Fibroblast of skin of right biceps (primary cell): ENCODE measurements at regions not wholly inside any gene's neighbourhood (a gene's known extent, or its start where the extent isn't known, plus 50 kb on each side); places are given as distances from the start of the nearest gene placed in this dataset.

Source experiments
- DNase-seq: peaks from one replicate; pipeline ENCODE4 v3.0.0-alpha.2; 2013

DNA sequence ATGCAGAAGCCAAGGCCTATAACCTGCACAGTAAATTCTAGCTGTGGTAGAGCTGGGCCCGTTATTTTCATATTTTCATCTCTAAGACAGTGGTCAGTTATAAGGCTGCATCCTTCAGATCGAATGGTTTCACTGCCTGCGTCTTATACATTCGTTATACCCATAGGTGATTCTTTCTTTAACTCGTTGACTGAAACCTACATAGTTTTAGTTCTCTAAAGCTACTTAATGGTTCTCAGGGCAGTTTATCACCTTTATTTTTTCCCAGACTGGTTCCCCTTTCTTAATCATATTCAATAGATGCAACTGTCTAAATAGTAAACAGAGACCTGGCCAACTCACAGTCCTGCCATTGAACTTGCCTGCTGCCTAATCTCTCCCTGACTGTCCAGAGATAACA lies 615.3 kb upstream of the SLITRK1 start:
- no peak for DNase-seq

DNA sequence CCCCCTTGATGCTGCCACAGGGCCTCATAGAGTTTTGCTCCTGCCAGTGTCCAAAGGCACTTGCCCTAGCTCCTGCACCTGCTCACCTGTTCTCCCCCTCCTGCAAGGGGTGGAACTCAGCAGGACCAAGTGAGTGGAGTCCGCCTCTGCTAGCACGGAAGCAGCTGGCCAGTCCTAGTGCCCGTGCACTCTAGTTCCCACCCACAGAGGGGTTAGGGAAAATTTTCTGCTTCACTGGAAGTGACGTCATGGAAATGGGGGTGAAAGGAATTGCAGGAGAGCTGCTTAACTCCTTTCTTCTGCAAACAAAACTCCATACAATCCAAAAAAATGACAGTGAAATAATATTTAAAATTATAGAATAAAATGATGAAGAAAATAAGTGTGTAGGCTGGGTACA lies 609.7 kb upstream of the SLITRK1 start:
- no peak for DNase-seq

DNA sequence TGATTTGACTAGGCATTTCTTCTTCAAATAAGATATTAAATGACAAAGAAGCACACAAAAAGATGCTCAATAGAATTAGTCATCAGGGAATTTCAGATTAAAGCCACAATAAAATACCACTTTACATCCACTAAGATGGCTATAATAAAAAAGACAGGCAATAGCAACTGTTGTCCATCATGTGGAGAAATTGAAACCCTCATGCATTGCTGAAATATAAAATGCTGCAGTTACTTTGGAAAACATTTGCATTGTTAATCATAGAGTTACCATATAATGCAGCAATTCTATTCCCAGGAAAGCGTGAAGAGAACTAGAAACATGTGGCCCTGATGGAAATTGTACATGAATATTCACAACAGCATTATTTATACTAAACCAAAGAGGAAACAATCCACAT lies 605.5 kb upstream of the SLITRK1 start:
- DNase-seq, result no peak

DNA sequence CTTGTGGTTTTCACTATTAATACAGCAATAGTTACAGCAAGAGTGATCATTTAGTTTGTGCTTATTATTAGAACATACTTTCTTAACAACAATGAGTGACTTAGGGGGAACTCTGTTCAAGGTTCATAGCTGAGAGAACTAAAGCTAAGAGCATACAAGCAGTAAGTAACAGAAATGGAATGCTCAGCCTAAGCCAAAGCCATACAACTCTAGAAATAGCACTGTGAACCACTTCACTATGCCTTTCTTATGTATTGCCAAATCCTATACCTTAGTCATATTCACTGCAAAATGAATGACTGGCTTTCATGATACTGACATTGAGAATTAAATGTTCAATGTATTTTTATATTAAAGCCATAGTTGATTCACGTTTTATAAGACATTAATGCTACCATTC lies 599.7 kb upstream of the SLITRK1 start:
- peak; percentile 86 for DNase-seq

DNA sequence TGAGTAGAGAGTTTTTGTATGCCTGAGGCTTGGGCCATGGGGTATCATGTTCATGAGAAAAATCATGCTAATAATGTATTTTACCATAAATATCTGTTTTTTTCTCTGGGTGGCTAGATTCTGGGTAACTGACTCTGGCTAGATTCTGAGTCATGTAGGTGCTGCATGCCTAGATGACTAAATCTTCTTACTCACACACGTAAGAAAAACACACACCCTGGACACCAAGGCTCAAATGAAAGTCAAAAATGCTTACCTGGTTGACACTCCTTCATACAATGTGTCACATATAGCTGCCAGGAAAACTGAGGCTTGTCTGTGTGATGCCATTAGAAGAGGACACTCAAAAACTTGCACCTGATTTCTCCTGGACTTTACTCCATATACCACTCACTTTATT lies 597.4 kb upstream of the SLITRK1 start:
- peak; percentile 44 for DNase-seq

DNA sequence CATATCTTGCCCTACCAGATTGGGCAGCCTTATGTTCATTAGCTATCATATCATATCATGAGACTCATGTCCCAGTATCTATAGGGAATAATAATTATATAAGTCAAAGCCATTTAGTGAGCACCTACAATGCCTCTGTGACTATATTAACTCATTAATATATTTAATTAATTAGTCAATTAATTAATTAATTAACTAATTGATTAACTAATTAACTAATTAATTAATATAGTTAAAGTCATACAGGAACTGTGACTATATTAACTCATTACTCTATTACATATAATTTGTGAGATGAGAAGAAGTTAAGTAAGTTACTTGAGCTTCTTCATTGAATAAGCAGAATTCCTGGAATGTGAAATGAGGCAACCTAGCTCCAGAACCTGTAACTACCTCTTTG lies 588.3 kb upstream of the SLITRK1 start:
- peak; percentile 6 for DNase-seq

DNA sequence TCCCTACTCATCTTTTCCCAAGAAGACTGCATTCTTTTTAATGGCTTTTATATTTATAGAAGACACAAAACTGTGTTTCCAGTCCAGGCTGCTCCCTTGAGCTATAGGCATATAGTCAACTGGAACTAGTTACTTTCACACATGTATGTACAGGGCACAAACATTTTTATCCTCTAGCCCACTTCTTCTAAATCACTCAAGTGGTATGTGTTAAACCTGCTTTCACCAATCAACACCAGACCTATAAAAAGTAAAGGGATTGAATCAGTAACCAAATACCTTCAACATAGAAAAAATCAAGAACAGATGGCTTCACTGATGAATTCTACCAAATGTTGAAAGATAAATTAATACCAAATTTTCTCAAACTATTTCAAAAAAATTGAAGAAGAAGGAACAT lies 584.2 kb upstream of the SLITRK1 start:
- peak; percentile 22 for DNase-seq

DNA sequence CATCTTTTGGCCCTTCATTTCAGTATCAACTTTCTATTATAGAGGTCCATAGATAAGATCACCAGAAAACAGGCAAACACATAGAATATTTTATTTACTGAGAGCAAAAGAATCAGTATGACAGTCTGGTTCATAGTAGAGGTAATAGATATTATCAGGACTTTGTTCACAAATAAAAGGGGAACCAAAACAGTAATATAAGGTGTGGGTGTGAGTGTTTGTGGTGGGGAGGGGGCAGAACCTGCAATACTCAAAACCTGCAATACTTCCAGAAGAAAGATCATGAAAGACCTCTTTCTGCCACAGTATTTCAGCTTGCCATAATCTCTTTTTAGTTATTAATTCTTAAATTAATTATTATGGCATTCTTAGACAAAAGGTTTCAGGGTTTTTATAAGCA lies 578.7 kb upstream of the SLITRK1 start:
- DNase-seq, result no peak

DNA sequence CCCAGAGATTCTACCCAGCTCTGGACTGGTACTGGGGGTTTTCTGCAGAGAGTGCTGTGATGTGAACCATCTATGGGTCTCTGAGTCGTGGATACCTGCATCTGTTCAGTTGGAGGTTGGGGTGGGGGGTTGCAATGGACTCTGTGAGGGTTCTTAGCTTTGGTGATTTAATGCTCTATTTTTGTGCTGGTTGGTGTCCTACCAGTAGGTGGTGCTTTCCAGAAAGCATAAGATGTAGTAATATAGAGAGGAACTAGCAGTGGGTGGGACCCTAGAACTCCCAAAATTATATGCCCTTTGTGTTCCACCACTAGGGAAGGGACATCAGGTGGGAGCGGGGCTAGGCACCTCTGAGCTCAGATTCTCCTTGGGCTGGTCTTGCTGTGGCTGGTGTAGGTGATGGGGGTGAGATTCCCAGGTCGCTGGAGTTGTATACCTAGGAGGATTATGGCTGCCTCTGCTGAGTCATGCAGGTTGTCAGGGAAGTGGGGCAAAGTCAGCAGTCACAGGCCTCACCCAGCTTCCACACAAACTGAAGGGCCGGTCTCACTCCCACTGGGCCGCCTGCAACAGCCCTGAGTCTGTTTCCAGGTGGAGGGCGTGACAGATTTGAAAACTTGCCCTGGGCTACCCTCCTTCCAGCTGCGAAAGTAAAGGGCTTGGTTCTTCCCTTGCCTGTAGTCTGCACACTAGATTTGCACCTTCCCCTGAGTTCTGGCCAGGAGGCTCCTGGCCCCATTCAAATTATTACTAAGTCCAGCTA lies 573.0 kb upstream of the SLITRK1 start:
- DNase-seq, result no peak

DNA sequence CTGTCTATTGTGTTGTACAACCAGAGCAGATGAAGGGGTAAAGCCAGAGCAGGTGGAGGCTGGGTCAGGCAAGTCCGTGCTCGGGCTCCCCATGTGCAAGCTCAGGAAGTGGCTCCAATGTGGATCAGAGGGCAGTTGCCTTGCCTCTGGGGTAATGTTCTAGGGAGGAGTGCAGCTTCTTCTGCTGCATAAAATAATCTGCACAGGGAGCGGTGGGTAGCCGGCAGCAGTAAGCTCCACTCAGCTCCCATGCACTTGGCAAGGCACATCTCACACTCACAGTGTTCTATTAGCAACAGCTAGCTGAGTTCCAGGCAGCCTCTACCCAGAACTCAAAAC lies 565.3 kb upstream of the SLITRK1 start:
- no peak for DNase-seq

DNA sequence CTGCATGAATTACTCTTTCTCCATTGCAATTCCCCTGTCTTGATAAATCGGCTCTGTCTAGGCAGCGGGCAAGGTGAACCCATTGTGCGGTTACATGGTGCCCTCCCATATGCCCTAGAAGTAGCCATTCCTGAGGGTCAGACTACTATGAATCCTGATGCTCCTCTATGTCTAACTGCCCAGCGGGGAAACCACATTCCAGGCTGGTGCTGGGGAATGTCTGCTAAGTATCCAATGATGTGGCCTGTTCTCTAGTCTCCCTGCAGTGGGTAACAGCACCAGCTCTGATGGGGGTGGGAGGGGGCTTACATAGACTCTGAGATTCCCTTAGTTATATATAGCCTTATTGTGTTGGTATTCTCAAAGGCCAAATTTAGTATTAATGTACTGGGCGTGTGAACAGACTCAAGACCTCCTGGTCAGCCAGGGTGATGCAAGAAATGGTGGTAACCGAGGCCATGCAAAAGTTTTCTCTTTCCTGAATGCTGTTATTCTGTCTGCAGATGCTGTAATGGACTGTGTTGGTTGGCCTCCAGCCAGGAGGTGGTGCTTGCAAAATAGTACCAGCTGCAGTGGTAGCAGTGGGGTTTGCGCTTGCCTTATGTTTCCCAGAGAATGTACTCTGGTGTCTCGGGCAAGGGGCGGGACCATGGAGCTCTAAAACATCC lies 564.8 kb upstream of the SLITRK1 start:
- DNase-seq, result peak; percentile 75

DNA sequence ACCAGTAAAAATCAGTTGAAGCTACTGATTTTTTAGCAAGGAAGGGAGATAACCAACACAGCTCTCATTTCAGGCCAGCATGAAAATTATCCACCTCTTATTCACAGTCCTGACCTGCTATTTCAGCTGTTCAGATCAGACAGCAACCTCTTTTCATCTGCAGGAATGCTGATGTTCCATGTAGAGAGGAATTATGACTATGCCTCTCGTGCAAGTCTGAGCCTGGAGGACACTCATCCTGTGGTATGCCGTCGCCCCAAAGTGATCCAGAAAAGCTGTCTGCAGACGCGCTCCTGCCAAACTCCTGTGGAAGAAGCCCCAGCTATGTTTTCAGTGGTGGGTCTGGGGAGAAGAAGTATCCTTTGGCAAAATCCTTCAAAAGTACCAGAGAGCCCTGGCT lies 563.5 kb upstream of the SLITRK1 start:
- DNase-seq, result peak; percentile 87

DNA sequence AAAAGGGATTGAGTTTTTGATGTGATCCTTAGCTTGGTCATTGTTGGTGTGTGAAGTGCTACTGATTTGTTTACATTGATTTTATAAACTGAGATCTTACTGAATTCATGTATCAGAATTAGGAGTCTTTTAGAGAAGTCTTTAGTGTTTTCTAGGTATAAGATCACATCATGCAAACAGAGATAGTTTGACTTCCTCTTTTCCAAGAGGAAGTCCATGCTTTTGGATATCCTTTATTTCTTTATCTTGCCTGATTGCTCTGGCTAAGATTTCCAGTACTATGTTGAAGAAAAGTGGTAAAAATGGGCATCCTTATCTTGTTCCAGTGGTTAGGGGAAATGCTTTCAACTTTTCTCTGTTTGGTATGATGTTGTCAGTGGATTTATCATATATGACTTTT lies 561.2 kb upstream of the SLITRK1 start:
- no peak for DNase-seq

DNA sequence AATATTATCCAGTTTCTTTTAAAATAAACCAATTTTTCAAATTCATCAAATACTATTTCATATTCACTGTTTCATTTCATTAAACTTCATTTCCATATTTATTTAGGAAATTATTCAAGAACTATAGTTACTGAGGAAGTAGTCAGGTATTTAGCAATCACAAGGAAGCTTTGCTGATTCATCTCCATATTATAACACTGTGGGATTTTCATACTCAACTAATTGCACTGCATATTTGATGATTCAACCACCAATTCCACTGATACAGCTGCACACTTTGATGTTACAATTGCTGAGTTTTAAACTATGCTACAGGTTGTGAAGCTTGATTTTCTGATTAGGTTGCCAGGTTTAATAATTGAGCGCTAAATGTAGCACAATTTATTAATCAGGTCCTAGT lies 556.8 kb upstream of the SLITRK1 start:
- DNase-seq, result peak; percentile 79

DNA sequence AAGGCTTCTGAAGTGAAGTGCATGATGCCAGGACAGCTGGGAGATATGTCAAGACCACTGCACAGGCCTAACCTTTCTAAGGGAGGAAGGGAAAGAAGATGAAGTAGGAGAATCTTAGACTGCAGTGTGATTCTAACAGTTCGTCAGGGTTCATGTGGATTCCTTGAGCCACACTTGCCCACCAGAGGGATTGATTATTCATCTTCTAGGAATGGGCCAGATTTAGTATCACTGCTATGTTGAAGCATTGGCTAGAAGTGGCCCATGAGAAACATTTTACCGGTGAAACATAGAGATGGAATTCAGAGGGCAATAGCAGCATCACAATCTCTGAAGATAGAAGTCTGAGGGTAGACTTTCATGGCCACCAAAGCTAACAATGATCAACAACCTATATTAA lies 550.8 kb upstream of the SLITRK1 start:
- peak; percentile 95 for DNase-seq

DNA sequence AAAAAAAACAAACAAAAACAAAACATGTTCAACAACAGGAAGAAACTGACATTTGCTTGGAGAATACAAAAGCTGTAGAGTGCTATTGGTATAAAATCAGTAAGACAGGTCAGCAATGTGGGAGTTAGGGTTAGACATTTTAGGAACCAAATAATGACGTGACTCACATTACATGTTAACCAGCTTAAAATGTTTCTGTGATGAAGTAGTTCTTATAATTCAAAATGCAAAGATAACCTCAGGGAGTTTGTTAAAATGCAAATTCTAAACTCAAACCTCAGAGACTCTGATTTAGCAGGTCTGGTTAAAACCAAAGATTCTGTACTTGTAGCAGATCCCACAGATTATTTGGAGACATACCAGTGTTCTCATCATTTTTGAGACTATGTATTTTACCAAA lies 549.4 kb upstream of the SLITRK1 start:
- peak; percentile 77 for DNase-seq

DNA sequence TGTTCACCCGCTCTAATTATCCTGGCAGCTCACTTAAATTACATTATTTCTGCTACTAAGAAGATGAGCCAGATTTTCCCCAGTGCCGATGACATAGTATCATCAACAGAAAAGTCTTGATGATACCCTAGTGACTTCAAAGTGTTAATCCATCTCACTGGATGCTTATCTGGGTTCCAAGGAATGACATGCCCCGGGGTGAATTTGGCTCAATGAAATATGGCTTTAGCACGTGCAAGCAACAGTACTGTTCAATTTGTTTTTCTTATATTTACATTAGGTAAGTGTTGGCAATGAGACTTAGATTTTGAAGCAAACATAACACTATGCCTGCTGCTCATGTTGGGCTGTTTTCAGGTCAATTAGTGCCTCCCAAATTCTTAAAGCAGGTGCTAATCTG lies 548.2 kb upstream of the SLITRK1 start:
- no peak for DNase-seq

DNA sequence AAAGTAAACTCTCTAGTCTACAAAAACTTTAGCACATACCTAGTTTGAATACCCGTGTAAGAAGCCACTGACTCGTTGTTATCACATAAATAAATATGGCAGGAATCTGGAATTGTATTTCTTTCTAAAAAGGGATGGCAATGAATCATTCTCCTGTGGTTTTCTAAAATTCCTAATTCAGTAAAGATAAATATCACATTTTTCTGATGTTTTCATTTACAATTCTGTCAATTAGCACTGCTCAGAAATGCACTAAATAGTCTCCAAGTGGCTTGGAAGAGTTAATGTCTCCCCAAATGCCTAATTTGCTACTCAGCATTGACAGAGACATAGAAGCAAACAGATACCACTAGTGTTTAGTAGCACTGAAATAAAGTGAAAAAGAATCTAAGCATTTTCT lies 547.7 kb upstream of the SLITRK1 start:
- DNase-seq, result peak; percentile 92

DNA sequence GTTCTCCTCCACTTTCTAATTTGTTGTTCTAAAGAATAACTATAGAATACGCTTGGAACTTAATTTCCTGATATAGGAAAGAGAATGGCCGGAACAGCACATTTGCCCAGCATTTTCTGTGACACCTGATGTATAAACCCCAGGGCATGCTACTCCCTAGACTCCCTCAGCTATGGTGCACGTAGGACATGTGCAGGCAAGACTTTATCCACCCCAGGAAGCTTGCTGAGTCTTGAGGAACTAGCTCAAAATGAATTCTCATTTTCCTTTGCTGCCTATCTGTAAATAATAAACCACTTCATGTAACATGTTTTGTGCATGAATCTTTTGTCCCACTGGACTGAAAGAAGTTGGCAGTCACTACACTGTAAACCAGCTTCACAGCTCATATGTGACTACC lies 535.8 kb upstream of the SLITRK1 start:
- no peak for DNase-seq

DNA sequence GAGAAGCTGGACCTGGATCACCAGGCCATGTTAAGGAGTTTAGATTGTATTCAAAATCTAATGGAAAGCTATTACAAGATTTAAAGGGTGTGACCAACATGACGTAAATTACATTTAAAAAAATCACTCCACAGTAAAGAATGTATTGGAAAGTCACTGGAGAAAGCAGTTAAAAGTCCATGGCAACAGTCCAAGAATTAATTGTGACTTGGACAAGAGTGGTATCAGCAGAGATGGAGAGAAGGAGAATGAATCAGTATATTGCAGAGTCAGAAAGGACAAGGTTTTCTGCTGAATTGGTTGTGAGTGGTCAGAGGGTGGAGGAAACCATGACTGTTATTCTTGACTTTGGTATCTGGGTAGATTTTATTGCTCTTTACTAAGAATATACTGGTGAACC lies 535.1 kb upstream of the SLITRK1 start:
- DNase-seq, result peak; percentile 37

DNA sequence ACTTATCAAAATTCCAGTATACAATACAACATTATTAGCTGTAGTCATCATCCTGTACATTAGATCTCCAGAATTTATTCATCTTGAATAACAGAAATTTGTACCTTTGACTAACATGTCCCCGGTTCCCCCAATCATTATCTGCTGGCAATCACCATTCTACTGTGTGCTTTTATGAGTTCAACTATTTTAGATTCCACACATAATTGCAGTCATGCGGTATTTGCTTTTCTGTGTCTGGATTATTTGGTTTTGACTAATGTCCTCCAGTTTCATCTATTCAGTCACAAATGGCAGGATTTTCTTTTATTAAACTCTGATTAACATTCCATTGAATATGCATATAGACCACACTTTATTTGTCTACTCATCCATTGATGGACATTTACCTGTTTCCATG lies 530.7 kb upstream of the SLITRK1 start:
- peak; percentile 34 for DNase-seq

DNA sequence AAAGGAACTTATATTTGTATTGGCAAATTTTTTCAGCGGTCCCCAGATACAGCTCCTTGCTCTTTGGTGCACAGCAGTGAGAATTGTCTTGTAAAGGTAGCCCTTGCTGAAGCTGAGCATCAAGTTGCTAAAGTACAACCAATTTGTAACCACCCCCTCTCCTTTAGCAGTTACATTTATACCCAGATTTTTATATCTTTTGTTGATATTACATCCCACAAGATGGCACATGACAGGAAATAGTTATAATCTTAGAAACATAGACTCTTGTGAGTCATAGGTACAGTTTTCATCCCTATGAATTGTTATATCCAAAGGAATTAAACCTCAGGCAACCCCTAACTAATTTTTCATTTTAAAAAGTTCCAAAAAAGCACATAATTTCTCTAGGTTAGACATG lies 523.0 kb upstream of the SLITRK1 start:
- peak; percentile 40 for DNase-seq

DNA sequence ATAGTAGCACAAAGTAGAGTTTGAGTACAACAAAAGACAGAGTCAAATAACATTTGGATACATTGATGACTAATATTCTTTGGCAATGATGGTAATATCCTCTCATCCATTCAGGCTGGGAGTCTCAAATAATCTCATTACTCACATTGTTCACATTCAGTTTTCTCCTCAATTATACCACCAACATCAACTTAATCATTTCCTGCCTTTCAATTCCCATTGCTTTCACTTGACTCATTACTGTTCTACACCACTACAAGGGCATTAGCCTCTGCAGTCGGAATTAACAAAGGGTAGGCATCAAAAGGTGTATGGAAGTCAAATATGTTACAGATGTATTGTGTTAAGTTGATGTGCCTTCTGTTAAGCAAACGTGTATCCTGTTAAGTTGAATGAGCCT lies 518.4 kb upstream of the SLITRK1 start:
- peak; percentile 95 for DNase-seq

DNA sequence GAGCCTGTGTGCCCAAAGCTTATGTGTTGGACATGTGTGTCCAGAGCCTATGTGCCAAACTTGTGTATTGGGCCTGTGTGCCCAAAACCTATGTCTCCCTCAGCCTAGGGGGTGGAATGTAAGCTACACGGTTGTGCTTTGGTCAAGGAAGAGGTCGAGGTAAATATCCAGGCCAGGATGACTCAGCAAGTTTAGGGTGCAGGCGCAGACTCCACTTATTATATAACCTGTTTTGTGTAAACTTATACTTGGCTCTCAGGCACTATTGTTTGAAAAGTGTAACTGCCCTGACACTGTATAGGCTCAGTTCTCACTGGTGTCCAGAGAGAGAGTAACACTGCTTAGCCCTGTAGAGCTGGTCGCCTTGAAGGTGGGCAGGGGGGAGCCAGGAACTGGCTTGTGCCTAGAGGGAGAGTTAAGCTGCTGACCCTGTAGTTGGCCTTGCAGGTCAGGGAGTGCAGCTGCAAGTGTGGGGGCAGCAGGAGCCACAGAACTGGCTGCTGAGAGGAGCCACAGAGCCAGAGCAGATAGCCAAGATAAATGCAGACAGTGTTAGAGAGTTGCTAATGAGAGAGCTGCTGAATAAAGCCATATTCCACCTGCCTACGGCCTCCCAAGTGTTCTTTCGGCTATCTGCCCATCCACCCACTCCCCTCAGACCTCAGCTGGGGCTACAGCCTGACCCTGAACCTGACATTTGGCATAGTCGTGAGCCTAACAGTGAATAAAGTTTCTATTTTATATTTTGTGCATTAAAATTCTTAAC lies 517.2 kb upstream of the SLITRK1 start:
- DNase-seq, result peak; percentile 11
